Neural crest cell (in vitro differentiated cells): ENCODE measurements at regions not wholly inside any gene's neighbourhood (a gene's known extent, or its start where the extent isn't known, plus 50 kb on each side); places are given as distances from the start of the nearest gene placed in this dataset.

Experiments used
- DNase-seq: peaks from one replicate; pipeline ENCODE4 v3.0.0; 2021; ENCODE audit warnings: low read depth, mixed read lengths, low spot score
- H3K27ac Mint-ChIP-seq: one replicate; pipeline ENCODE4 v1.8.0; 2021; ENCODE audit warnings: mild to moderate bottlenecking, mixed read lengths; ENCODE audit not compliant: unreplicated experiment
- H3K27me3 Mint-ChIP-seq: 2 replicates; pipeline ENCODE4 v1.8.0; 2021; ENCODE audit warnings: low read depth, mild to moderate bottlenecking, mixed read lengths
- H3K36me3 Mint-ChIP-seq: 2 replicates; pipeline ENCODE4 v1.8.0; 2021; ENCODE audit warnings: low read depth, mild to moderate bottlenecking, mixed read lengths
- H3K4me1 Mint-ChIP-seq: 2 replicates; pipeline ENCODE4 v1.8.0; 2021; ENCODE audit warnings: mixed read lengths
- H3K4me3 Mint-ChIP-seq: one replicate; pipeline ENCODE4 v1.8.0; 2021; ENCODE audit warnings: mild to moderate bottlenecking, mixed read lengths
- H3K9me3 Mint-ChIP-seq: 2 replicates; pipeline ENCODE4 v1.8.0; 2021; ENCODE audit warnings: mixed read lengths
- CTCF ChIP-seq: fragments of 200-600 bp; sonication (generic); conservative IDR thresholded peaks from 2 replicates; pipeline ENCODE4 v1.5.0; 2021; ENCODE audit warnings: antibody characterized with exemption, mild to moderate bottlenecking

GRCh38 chr4:186934841-186935443 lies 211.3 kb upstream of the FAT1 start:
- H3K4me3 Mint-ChIP-seq = no peak overlapping the region
- H3K36me3 Mint-ChIP-seq = peaks cover 3% of the 10 kb centered on the region
- H3K4me1 Mint-ChIP-seq = peaks cover 20% of the 10 kb centered on the region
- TF ChIP-seq CTCF = no peak
- no peak overlapping the region for H3K27ac Mint-ChIP-seq
- no peak for DNase-seq
- peaks cover 4% of the 10 kb centered on the region for H3K9me3 Mint-ChIP-seq
- no peaks in the 10 kb centered on the region for H3K27me3 Mint-ChIP-seq

GRCh38 chr4:186935901-186936300 lies 212.2 kb upstream of the FAT1 start:
- Mint-ChIP-seq H3K27ac (no peak overlapping the region), H3K9me3 (no peaks in the 10 kb centered on the region), H3K27me3 (no peaks in the 10 kb centered on the region), H3K4me3 (no peak overlapping the region), H3K4me1 (peaks cover 20% of the 10 kb centered on the region), H3K36me3 (no peaks in the 10 kb centered on the region)
- no peak for TF ChIP-seq CTCF
- DNase-seq = no peak

- Mint-ChIP-seq H3K36me3 (no peaks in the 10 kb centered on the region), H3K27ac (no peak overlapping the region), H3K9me3 (no peaks in the 10 kb centered on the region), H3K27me3 (no peaks in the 10 kb centered on the region), H3K4me1 (peaks cover 17% of the 10 kb centered on the region), H3K4me3 (no peak overlapping the region)
- DNase-seq = no peak
- TF ChIP-seq CTCF = no peak
These were observed 213.1 kb upstream of the FAT1 start for GRCh38 chr4:186936496-186937375.

GRCh38 chr4:186939226-186939625 lies 215.6 kb upstream of the FAT1 start:
- Mint-ChIP-seq H3K27ac (no peak overlapping the region), H3K4me1 (peaks cover 22% of the 10 kb centered on the region), H3K36me3 (no peaks in the 10 kb centered on the region), H3K9me3 (no peaks in the 10 kb centered on the region), H3K4me3 (no peak overlapping the region), H3K27me3 (no peaks in the 10 kb centered on the region)
- TF ChIP-seq CTCF = no peak
- no peak for DNase-seq

GRCh38 chr4:186939766-186940165 lies 216.1 kb upstream of the FAT1 start:
- H3K9me3 Mint-ChIP-seq = no peaks in the 10 kb centered on the region
- no peaks in the 10 kb centered on the region for H3K27me3 Mint-ChIP-seq
- H3K4me3 Mint-ChIP-seq = no peak overlapping the region
- H3K4me1 Mint-ChIP-seq = peaks cover 22% of the 10 kb centered on the region
- no peak for TF ChIP-seq CTCF
- no peak for DNase-seq
- H3K27ac Mint-ChIP-seq = no peak overlapping the region
- H3K36me3 Mint-ChIP-seq = no peaks in the 10 kb centered on the region
